ENCODE measurements at regions not wholly inside any gene's neighbourhood (a gene's known extent, or its start where the extent isn't known, plus 50 kb on each side); places are given as distances from the start of the nearest gene placed in this dataset.
"Not testable (repeated sequence)": the region's sequence is repeated elsewhere in the genome, so short reads cannot be mapped to it uniquely, and the experiment has no call there.

GRCh38 chr1:161444255-161444654 is 61.0 kb upstream of the FCGR2A start:
- TF ChIP-seq POLR2A (IDR thresholded peaks at IDR 0.05; ENCODE audit: low read depth, low read length); POLR2AphosphoS5 (IDR thresholded peaks at IDR 0.05; ENCODE audit: low read depth, low read length); TAF1 (IDR thresholded peaks at IDR 0.05; ENCODE audit: borderline replicate concordance, low read depth, low read length): not testable (repeated sequence)

Data from GM12892 (cell line).